Subcutaneous abdominal adipose tissue (tissue), 5 donors: ENCODE measurements at regions not wholly inside any gene's neighbourhood (a gene's known extent, or its start where the extent isn't known, plus 50 kb on each side); places are given as distances from the start of the nearest gene placed in this dataset.

ENCODE experiments used
- H3K27ac ChIP-seq: one replicate; pipeline ENCODE4 v1.7.0; 2013; ENCODE audit warnings: low read depth, mild to moderate bottlenecking, inconsistent platforms, low read length, moderate library complexity
- H3K27me3 ChIP-seq, 5 donors: one replicate each; pipeline ENCODE4 v1.7.0; 2013; ENCODE audit warnings: low read length in 5 of 5, inconsistent platforms in 1 of 5; ENCODE audit not compliant: control insufficient read depth in 5 of 5, insufficient read depth in 4 of 5
- H3K36me3 ChIP-seq, 5 donors: one replicate each; pipeline ENCODE4 v1.7.0; 2013; ENCODE audit warnings: low read length in 5 of 5; ENCODE audit not compliant: control insufficient read depth in 5 of 5, insufficient read depth in 5 of 5
- H3K4me1 ChIP-seq, 5 donors: one replicate each; pipeline ENCODE4 v1.7.0; 2013; ENCODE audit warnings: low read length in 5 of 5, mild to moderate bottlenecking in 3 of 5, moderate library complexity in 1 of 5; ENCODE audit not compliant: control insufficient read depth in 5 of 5, insufficient read depth in 5 of 5
- H3K4me3 ChIP-seq, 5 donors: one replicate each; pipeline ENCODE4 v1.7.0; 2013; ENCODE audit warnings: low read length in 5 of 5, low read depth in 1 of 5
- H3K9ac ChIP-seq, 5 donors: one replicate each; pipeline ENCODE4 v1.7.0; 2013; ENCODE audit warnings: low read length in 5 of 5, mild to moderate bottlenecking in 4 of 5, moderate library complexity in 3 of 5
- H3K9me3 ChIP-seq, 5 donors: one replicate each; pipeline ENCODE4 v1.7.0; 2013; ENCODE audit warnings: low read length in 5 of 5; ENCODE audit not compliant: control insufficient read depth in 5 of 5
- donor health status: healthy.
- donor health status: healthy.
- donor health status: healthy.
- donor health status: healthy.
- donor health status: healthy.

DNA sequence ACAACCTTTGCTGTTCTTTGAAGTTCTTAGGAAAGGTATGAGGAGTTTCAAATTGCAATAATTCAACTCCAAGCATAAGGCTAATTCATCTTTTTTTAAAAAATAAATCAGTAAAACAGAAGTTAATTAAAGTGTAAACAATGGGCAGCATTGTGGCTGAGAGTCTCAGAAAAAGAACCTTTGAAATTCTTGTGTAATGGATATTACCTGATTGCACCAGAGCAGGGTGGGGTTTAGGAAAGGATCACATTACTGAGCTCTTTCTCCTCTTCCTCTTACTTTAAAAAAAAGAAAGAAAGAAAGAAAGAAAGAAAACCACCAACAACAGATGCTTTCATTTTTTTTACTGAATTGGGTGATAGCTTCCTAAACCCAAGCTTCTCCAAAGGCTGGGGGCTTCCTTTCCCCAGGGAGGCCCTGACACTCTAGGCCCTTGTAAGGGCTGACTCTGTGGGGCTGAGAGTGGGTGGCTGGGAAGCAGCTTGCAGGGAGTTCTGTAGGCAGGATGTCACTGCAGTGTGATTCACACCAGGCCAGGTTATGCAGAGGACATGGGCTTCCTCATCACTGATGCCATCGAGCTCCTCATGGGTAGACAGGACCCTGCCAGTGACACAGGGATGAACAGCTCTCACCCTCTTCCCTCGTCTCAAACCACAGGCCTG is 564.5 kb downstream of the FGF9 start:
- H3K27me3 ChIP-seq = peaks cover 0 to 3% (median 0%) of the 10 kb centered on the region in 5 donors
- H3K4me1 ChIP-seq = no peaks in the 10 kb centered on the region
- no peak overlapping the region for H3K27ac ChIP-seq
- no peaks in the 10 kb centered on the region for H3K36me3 ChIP-seq
- no peak overlapping the region for H3K4me3 ChIP-seq
- H3K9ac ChIP-seq = no peak overlapping the region
- no peaks in the 10 kb centered on the region for H3K9me3 ChIP-seq

DNA sequence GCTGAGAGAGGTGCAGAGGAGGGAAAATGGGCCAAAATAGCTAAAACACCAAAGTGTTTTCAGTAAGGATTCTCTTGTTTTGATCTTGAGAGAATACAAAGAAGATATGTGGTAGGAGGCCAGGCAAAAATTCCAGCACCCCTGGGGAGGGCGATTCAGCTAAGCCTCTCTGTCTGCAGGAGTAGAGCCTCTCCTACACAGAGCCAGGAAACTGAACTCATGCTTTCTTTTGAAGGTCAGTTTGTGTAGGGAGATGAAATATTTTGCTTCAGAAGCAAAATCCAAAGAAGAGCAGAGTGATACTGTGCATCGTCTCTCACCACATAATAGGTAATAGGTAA is 565.0 kb downstream of the FGF9 start:
- Histone ChIP-seq H3K4me1 (no peaks in the 10 kb centered on the region), H3K9ac (no peak overlapping the region), H3K4me3 (no peak overlapping the region), H3K27ac (no peak overlapping the region), H3K27me3 (peaks cover 0 to 3% (median 0%) of the 10 kb centered on the region in 5 donors), H3K36me3 (no peaks in the 10 kb centered on the region), H3K9me3 (no peaks in the 10 kb centered on the region)

DNA sequence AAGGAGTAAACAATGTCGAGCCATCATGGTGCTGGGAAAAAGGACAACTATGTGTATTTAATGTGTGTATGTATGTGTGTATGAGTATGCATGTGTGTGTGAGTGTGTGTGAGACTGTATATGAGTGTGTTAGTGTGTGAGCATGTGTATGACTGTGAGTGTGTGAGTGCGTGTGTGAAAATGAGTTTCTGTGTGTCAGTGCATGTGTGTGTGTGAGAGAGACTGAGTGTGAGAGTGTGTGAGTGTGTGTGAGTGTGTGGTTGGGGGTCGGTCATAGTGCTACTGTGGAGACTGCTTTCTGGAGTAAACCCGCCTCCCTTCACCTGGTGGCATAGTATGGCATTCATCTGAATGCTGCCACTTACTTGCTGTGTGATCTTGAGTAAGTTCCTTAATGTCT is 567.4 kb downstream of the FGF9 start:
- H3K9me3 ChIP-seq = no peaks in the 10 kb centered on the region
- no peak overlapping the region for H3K27ac ChIP-seq
- no peak overlapping the region for H3K9ac ChIP-seq
- no peaks in the 10 kb centered on the region for H3K36me3 ChIP-seq
- no peak overlapping the region for H3K4me3 ChIP-seq
- H3K27me3 ChIP-seq = peaks cover 0 to 3% (median 0%) of the 10 kb centered on the region in 5 donors
- H3K4me1 ChIP-seq = no peaks in the 10 kb centered on the region

DNA sequence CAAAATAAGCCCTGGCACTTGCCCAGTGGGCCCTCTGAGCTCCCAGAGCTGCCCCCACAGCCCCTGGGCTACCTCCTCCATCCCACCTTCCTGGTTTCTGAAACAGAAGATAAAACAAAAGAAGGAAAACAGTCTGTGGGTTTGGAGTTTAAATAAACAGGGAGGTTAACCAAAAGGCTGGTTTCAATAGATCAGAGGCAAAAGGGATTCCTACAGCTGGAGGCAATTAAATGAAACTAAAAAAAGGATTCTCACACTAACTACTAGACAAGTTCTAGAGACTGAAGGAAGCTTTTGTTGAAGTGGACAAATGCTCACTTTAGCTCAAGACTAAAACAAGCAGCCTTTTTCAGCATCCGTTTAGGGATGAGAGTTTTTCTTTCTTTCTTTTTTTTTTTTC is 569.8 kb downstream of the FGF9 start:
- no peak overlapping the region for H3K9ac ChIP-seq
- no peak overlapping the region for H3K4me3 ChIP-seq
- H3K4me1 ChIP-seq = no peaks in the 10 kb centered on the region
- no peaks in the 10 kb centered on the region for H3K36me3 ChIP-seq
- H3K27ac ChIP-seq = no peak overlapping the region
- H3K27me3 ChIP-seq = peaks cover 0 to 3% (median 0%) of the 10 kb centered on the region in 5 donors
- H3K9me3 ChIP-seq = no peaks in the 10 kb centered on the region

DNA sequence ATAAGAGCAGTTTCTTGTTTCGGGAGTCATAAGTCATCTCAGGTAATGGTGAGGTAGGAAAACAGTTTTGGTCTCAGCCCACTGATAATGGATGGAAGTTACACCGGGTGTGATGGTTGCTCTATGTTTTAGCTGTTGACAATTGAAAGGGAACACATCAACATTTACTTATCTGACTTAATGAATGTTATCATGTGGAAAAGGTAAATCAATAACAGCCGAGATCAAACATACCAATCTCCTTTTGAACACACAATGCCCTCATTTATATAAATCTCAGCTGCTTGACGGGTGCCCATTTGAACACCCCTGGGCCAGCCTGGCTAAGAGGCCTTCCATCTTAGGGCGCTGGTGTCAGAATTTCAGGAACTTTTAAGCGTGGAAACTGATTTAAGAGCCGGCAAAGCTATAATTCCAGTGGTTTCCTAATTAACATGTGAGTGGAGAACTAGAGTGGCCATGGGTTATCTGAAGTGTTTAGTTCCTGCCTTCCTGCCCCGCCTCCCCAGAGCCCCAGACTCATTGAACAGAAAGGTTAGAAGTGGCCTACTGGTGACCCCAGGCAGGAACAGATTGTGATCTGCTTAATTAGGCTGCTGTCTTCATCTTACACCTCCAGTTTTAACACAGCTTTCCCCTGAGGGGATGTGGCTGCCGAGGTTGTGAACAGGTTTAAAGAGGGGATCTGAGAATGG is 572.7 kb downstream of the FGF9 start:
- H3K4me1 ChIP-seq = no peaks in the 10 kb centered on the region
- no peak overlapping the region for H3K4me3 ChIP-seq
- no peaks in the 10 kb centered on the region for H3K36me3 ChIP-seq
- H3K9me3 ChIP-seq = no peaks in the 10 kb centered on the region
- H3K27ac ChIP-seq = no peak overlapping the region
- no peak overlapping the region for H3K9ac ChIP-seq
- H3K27me3 ChIP-seq = peaks cover 0 to 3% (median 0%) of the 10 kb centered on the region in 5 donors

DNA sequence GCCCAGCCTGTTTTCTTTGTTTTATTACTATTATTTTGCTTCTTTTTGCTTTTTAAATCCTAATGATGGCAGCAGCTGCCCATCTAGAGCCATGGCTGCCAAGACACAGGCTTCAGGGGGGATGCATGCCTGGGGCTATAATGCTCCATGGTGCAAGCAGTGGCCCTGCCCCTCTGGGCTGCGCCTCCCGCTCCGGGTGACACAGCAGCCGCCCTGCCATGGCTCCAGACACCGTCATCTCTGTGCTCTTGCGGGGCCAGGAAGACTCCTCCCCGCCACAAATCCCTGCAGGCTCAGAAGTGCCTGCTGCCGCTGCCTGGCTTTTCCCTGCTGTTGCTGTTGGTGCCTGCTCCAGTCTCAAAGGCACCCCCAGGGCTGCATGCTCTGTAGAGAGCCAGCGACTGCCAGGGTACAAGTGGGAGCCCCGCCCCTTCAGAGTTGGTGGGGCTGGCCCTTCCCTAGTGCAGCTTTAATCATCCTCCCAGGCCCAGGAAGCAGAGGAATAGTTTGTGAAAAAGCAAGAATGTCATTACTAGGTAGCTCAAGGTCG is 581.5 kb downstream of the FGF9 start:
- Histone ChIP-seq H3K27me3 (no peaks in the 10 kb centered on the region), H3K36me3 (no peaks in the 10 kb centered on the region), H3K9me3 (peaks cover 0 to 5% (median 0%) of the 10 kb centered on the region in 5 donors), H3K27ac (no peak overlapping the region), H3K9ac (no peak overlapping the region), H3K4me3 (no peak overlapping the region), H3K4me1 (no peaks in the 10 kb centered on the region)

DNA sequence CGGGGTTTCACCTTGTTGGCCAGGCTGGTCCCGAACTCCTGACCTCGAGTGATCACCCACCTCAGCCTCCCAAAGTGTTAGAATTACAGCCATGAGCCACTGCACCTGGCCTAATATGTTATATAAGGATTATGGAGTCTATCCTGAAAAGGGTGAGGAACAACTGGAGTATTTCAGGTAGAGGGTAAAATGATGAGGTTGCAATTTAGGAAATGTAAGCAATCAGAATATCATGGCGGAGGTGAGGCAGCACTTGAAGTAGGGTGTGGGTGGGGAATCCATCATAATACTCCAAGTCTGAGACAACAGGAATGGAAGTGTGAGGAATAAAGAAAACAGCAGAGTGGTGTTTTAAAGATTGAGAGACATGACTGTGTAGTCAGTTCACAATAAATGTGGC is 582.2 kb downstream of the FGF9 start:
- Histone ChIP-seq H3K27ac (no peak overlapping the region), H3K4me1 (no peaks in the 10 kb centered on the region), H3K36me3 (no peaks in the 10 kb centered on the region), H3K9me3 (peaks cover 0 to 5% (median 0%) of the 10 kb centered on the region in 5 donors), H3K27me3 (no peaks in the 10 kb centered on the region), H3K4me3 (no peak overlapping the region), H3K9ac (no peak overlapping the region)

DNA sequence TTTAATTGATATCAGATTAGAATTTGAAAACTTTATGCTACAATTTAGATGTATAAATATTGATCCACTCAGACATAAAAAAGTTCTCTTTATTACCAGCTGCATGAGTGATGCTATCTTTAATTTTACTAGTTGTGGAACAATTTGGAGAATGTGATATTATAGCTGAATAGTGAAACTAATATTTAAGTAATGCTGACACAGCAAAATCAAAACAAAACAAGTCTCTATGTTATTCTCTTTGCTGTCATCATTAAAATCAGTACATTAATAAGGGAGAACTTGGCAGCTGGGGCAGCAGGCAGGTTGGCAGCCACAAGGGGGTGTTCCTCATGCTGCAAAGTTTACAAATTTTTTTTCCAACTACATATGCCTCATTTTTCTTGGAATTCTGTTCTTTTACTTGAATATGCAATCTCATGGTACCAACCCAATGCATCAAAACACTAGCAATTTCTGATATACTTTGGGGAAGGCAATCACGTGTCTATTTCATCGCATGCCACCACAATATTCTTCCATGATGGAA is 585.3 kb downstream of the FGF9 start:
- H3K27me3 ChIP-seq = no peaks in the 10 kb centered on the region
- no peaks in the 10 kb centered on the region for H3K36me3 ChIP-seq
- peaks cover 0 to 4% (median 0%) of the 10 kb centered on the region in 5 donors for H3K9me3 ChIP-seq
- H3K4me1 ChIP-seq = no peaks in the 10 kb centered on the region
- H3K27ac ChIP-seq = no peak overlapping the region
- H3K4me3 ChIP-seq = no peak overlapping the region
- no peak overlapping the region for H3K9ac ChIP-seq

DNA sequence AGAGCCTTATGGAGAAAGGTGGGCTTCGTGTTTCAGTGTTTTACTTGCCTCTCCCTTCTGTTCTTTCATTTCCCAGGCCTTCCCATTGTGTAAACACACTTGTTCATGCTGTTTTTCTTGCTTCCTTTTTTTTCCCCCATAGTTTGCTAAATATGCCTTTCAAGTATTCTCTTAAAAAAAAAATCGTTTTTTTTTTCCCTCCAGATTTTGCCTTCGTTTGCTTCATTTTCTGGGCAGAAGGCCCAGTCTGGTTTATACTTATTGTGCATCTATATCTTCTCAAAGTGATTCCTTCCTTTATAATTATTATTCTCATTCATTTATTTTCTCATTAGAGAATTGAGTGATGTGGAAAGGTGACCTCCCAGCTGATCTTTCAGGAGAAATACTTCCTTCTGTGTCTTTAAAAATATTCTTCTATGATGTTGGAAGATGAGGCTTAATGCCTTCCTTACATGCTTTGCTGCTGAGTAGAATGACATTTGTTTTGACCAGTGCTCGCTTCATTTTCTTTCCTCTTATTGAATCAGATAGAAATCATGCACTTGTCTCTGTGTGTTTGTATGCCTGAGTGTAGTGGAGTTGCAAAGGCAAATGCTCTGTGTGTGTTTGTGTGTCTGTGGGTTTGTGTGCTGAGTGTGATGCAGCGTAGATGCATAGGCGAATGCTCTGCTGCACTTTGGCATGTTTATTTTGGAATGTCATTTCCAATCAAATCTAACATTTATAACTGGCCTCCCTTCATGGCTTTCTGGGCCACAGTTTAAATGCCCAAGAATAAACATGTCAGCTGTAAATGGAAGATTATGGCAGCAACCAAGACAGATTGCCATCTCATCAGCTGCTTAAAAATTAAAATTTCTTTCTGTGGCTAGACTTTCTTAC is 591.4 kb downstream of the FGF9 start:
- H3K27me3 ChIP-seq = no peaks in the 10 kb centered on the region
- no peaks in the 10 kb centered on the region for H3K36me3 ChIP-seq
- H3K9ac ChIP-seq = no peak overlapping the region
- H3K4me1 ChIP-seq = no peaks in the 10 kb centered on the region
- peaks cover 0 to 4% (median 0%) of the 10 kb centered on the region in 5 donors for H3K9me3 ChIP-seq
- no peak overlapping the region for H3K4me3 ChIP-seq
- no peak overlapping the region for H3K27ac ChIP-seq
